GM12892 (cell line): ENCODE measurements at regions not wholly inside any gene's neighbourhood (a gene's known extent, or its start where the extent isn't known, plus 50 kb on each side); places are given as distances from the start of the nearest gene placed in this dataset.
"Not testable (repeated sequence)": the region's sequence is repeated elsewhere in the genome, so short reads cannot be mapped to it uniquely, and the experiment has no call there.

Source experiments
- DNase-seq: peaks from one replicate; pipeline ENCODE4 v3.0.0; 2011; ENCODE audit not compliant: insufficient read length
- FAIRE-seq: peaks from 2 replicates; lab custom pipeline; 2011; peaks lifted over from hg19 to GRCh38; lab: Jason Lieb, UNC
- POLR2A ChIP-seq: IDR thresholded peaks from 2 replicates; pipeline ENCODE4 v1.6.1; 2011; ENCODE audit warnings: low read depth, low read length, control low read depth
- POLR2AphosphoS5 ChIP-seq: IDR thresholded peaks from 2 replicates; pipeline ENCODE4 v1.6.1; 2011; ENCODE audit warnings: low read depth, low read length, control low read depth
- TAF1 ChIP-seq: IDR thresholded peaks from 2 replicates; pipeline ENCODE4 v1.6.1; 2011; ENCODE audit warnings: low read depth, mild to moderate bottlenecking, control low read depth, low read length, borderline replicate concordance

DNA sequence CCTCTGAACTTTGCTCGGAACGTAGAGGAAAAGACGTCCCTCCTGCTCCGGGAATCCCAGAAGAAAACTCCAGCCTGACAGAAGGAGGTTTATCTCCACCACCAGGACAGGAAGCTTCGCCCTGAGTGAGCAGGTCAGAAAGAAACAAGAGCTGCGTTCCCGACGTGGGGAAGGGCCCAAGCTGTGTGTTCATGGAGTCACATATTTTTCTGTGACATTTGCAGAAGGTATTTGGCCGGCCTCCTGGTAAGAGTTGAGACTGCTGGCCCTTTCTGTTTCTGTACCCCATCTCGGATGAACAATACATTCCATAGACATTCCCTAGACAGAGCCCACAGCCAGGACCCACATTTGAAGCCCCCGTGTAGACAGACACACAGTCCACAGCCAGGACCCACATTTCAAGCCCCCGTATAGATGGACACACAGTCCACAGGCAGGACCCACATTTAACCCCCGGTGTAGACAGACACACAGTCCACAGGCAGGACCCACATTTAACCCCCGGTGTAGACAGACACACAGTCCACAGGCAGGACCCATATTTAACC lies 230.8 kb downstream of the SHOX start:
- DNase-seq (no peak), FAIRE-seq (no peak)
- TF ChIP-seq POLR2A = no peak
- TF ChIP-seq POLR2AphosphoS5 = no peak
- TF ChIP-seq TAF1 = no peak

DNA sequence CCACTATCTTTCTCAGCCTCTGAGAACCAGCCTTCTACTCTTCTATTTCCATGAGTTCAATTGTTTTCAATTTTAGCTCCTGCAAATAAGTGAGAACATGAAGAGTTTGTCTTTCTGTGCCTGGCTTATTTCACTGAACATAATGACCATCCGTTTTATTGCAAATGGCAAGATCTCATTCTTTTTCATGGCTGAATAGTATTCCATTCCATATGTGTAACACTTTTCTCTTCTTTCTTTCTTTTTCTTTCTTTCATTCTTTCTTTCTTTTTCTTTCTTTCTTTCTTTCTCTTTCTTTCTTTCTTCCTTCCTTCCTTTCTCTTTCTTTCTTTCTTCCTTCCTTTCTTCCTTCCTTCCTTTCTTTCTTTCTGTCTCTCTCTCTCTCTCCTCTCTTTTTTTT lies 228.7 kb downstream of the SHOX start:
- no peak for DNase-seq
- no peak for FAIRE-seq
- no peak for TF ChIP-seq POLR2A
- no peak for TF ChIP-seq TAF1
- TF ChIP-seq POLR2AphosphoS5 = no peak

GRCh38 chrX:858542-859078 lies 228.0 kb downstream of the SHOX start:
- FAIRE-seq (no peak), DNase-seq (no peak)
- no peak for TF ChIP-seq POLR2A
- no peak for TF ChIP-seq POLR2AphosphoS5
- TF ChIP-seq TAF1 = no peak

GRCh38 chrX:857376-857775 lies 226.8 kb downstream of the SHOX start:
- no peak for TF ChIP-seq POLR2A
- TF ChIP-seq TAF1 = no peak
- TF ChIP-seq POLR2AphosphoS5 = no peak
- FAIRE-seq = no peak

DNA sequence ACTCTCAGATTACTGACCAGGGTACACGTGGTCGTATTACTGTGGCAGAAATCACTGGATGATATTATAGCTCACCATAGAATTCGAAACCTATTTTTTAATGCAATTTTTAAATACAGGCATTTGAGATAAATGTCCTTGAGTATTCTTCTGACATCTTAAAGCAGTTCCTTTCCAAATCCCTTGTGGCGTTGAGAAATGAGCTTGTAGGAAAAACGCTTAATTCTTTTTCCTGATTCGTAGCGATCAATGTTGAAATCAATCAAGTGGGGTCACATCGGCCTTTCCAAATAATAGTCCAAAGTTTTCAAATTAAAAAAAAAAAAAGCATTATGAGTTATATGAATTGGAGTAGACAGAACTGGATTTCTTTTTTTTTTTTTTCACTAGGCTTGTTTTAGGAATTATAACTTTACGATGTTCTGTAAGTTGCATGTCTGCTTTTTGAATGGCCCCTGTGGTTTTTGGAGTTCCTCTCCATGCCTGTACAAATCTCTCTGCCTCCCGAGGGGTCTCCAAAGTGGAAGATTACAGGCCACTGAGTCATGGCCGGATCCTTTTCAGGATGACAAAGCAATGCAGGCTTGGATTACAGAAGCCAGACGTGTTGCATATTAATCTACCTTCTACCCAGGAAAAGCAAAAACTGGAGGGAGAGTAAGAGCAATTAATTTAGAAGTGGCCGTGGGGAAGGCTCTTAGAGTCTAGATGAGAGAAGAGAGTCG lies 226.1 kb downstream of the SHOX start:
- FAIRE-seq (no peak), DNase-seq (no peak)
- TF ChIP-seq TAF1 = no peak
- no peak for TF ChIP-seq POLR2AphosphoS5
- no peak for TF ChIP-seq POLR2A

More at GRCh38 chrX:857376-857775, 226.8 kb downstream of the SHOX start:
- no peak for DNase-seq

DNA sequence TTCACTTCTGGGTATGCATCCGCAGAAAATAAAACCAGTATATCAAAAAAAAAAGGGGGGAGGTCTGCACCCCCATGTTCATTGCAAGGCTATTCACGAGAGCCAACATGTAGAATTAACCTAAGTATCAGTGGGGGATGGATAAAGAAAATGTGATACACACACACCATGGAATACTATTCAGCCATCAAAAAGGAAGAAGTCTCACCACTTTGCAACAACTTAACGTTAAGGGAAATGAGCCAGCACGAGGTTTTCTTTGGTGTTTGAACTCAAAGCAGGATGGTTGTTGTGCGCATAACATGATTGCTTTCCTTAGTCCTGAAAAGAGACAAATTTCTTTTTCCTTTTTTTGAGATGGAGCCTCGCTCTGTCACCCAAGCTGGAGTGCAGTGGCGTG lies 222.7 kb downstream of the SHOX start:
- TF ChIP-seq POLR2AphosphoS5 = no peak
- TF ChIP-seq TAF1 = no peak
- TF ChIP-seq POLR2A = no peak
- FAIRE-seq (no peak), DNase-seq (no peak)

DNA sequence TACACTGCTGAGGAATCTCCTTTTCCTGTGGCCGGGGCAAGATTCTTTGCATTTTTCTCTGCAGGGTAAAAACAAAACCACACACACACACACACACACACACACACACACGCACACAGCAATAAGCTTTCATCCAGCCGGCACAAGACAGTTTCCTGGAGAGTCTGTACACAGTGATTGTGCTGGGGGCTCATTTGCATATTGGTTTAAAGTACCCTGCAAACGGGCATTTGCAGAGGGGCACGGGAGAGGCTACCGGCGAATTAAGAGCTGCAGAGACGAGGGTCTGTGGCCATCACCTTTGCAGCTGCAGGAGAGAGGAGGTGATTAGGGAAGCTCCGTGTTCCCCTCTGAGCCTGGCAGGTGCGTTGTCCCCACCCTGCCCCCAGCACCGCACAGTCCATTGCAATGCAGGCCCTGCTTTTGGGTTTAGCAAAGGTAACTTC lies 219.9 kb downstream of the SHOX start:
- DNase-seq (no peak), FAIRE-seq (no peak)

DNA sequence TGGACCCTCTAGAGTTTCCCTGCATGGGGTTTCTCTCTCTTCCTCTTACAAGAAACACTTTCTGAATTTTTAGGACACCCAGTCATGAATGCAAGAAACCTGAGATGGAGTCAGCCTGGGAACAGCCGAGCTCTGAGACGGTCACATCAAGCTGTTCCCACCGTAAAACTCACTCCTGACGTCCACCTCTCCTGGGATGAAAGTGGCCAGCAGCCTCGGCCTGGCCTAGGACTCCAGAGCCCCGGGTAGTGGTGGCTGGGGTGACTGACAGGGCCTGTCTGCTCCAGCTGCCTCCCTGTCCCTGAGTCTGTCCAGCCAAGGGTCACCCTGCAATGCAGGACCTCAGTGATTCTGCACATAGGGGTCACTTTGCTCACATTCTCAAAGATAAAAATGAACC lies 217.8 kb downstream of the SHOX start:
- no peak for FAIRE-seq
- TF ChIP-seq POLR2AphosphoS5 (no peak), TAF1 (no peak), POLR2A (no peak)

More for the DNA sequence above, 219.9 kb downstream of the SHOX start:
- TF ChIP-seq POLR2A (no peak), TAF1 (no peak)

GRCh38 chrX:843306-843705 lies 212.7 kb downstream of the SHOX start:
- TF ChIP-seq POLR2AphosphoS5 = no peak
- TF ChIP-seq TAF1 = no peak
- TF ChIP-seq POLR2A = no peak
- FAIRE-seq = no peak

More for the DNA sequence above, 217.8 kb downstream of the SHOX start:
- no peak for DNase-seq

DNA sequence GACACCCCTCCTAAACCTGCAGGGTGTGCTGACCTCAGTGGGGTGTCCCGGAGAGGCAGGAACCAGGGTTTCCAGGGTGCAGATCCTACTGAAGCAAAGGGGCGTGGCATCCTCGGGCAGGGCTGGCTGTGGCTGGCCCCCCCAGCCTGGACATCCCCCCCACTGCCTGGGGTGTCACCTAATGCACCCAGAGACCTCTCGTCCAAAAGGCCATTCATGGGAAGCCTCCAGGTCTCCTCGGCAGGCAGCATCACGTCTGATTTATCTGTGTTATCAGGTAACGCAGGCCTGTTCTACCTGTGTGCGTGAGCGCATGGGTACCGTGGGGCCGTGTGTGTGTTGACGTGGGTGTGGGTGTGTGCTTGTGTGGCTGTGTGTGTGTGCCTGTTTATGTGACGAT lies 210.0 kb downstream of the SHOX start:
- TF ChIP-seq TAF1 = no peak
- TF ChIP-seq POLR2A = no peak
- no peak for TF ChIP-seq POLR2AphosphoS5
- FAIRE-seq = no peak

More at GRCh38 chrX:843306-843705, 212.7 kb downstream of the SHOX start:
- DNase-seq = no peak

DNA sequence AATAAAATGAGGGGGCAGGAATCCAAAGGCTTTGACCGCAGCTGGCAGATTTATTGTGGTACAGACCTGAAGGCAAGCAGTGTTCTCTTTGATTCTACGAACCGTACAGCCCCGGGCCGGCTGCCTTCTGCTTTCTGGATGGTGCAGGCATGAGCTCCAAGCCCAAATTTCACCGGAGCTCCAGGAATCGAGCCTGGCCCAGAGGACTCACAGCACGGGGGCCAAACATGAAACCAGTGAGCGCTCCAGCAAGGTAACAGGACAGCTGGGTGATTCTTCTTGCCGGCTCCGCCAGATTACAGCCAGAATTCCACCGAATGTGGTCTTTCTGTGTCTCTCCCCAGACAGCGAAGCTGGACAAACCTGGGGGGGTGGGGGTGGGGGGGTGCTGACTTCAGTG lies 208.1 kb downstream of the SHOX start:
- FAIRE-seq, DNase-seq: not testable (repeated sequence)

More for the DNA sequence above, 210.0 kb downstream of the SHOX start:
- DNase-seq = no peak

- DNase-seq, FAIRE-seq: not testable (repeated sequence)
These were observed 205.3 kb downstream of the SHOX start for GRCh38 chrX:835857-836256.

DNA sequence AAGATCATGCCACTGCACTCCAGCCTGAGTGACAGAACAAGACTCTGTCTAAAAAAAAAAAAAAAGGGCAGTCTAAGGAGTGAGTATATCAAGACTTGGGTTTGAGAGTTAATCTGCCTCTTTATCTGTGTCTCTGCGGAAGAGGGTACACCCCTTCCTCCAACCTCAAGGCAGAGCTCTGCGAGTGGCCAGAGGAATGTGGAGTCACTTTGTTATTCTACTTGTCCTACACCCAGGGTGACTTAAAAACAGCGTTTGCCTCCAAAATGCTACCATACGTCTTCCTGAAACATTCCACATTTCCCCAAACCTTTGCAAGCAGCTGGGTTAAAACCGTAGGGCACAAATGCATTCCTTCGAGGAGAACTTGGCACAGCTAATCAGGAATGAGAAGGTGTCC lies 199.9 kb downstream of the SHOX start:
- no peak for FAIRE-seq
- DNase-seq = no peak
- TF ChIP-seq POLR2AphosphoS5 = no peak
- no peak for TF ChIP-seq TAF1
- TF ChIP-seq POLR2A = no peak
